ENCODE measurements at regions not wholly inside any gene's neighbourhood (a gene's known extent, or its start where the extent isn't known, plus 50 kb on each side); places are given as distances from the start of the nearest gene placed in this dataset.

DNA sequence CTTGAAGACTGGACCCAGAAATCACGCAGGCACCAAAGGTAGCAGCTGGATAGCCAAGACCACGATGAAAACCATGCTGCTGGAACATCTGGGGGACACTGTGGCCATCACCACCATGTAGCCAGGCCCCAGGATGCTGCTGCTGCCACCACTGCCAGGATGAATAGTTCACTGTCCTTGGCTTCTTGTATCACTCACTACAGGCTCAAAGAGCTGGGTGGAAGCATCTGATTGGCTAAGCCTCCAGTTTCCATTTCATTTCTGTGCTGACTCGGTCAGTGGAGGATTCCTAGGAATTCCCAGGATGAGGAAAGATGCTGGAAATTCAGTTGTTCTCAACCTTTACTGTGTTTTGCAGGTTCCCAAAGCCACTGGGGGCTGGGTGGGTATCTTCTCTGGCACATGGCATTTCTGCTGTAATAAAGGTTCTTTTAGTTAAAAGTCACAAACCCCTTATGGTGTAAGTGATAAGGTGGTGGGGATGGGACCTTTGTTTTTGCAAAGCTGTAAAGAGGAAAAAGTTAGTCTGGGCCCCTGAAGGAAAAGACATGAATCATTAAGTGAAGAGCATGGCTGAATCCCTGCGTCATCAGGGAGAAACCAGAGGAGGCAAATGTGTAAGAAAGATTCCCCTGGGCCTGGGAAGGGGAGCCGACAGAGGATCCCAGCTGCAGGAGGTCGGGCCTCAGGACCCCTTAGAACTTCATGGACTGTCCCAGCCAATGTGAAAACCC is 57.7 kb upstream of the SMOX start:
- no peak for TF ChIP-seq POLR2A (IDR thresholded peaks at IDR 0.05)
- TF ChIP-seq, protein P1, sequence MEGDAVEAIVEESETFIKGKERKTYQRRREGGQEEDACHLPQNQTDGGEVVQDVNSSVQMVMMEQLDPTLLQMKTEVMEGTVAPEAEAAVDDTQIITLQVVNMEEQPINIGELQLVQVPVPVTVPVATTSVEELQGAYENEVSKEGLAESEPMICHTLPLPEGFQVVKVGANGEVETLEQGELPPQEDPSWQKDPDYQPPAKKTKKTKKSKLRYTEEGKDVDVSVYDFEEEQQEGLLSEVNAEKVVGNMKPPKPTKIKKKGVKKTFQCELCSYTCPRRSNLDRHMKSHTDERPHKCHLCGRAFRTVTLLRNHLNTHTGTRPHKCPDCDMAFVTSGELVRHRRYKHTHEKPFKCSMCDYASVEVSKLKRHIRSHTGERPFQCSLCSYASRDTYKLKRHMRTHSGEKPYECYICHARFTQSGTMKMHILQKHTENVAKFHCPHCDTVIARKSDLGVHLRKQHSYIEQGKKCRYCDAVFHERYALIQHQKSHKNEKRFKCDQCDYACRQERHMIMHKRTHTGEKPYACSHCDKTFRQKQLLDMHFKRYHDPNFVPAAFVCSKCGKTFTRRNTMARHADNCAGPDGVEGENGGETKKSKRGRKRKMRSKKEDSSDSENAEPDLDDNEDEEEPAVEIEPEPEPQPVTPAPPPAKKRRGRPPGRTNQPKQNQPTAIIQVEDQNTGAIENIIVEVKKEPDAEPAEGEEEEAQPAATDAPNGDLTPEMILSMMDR (IDR thresholded peaks at IDR 0.05), result no peak
- no peak for TF ChIP-seq POLR2AphosphoS5 (IDR thresholded peaks at IDR 0.05)
- TF ChIP-seq EP300 (IDR thresholded peaks at IDR 0.05), result no peak
